ENCODE measurements at regions not wholly inside any gene's neighbourhood (a gene's known extent, or its start where the extent isn't known, plus 50 kb on each side); places are given as distances from the start of the nearest gene placed in this dataset.

DNA sequence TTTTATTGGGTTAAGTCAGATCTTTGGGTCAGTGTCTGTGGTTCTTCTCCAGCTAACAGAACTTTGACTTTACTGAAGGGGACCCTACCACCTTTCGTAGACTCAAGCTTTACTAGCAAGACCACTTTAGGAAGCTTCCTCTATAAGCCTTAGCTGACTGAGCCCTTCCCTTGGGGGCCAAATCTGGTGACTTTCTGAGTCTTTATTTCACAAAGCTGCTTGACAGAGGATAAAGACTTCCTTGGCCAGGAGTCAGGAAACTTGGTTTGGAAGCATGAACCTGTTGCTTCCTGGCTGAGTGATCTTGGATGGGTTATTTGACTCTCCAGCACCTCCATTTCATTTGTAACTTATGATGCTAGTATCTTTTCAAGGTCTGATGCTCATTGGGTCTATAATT is 466.7 kb downstream of the TYW1 start:
- no peak for TF ChIP-seq POLR2A (IDR thresholded peaks at IDR 0.05)
- TF ChIP-seq, protein P1, sequence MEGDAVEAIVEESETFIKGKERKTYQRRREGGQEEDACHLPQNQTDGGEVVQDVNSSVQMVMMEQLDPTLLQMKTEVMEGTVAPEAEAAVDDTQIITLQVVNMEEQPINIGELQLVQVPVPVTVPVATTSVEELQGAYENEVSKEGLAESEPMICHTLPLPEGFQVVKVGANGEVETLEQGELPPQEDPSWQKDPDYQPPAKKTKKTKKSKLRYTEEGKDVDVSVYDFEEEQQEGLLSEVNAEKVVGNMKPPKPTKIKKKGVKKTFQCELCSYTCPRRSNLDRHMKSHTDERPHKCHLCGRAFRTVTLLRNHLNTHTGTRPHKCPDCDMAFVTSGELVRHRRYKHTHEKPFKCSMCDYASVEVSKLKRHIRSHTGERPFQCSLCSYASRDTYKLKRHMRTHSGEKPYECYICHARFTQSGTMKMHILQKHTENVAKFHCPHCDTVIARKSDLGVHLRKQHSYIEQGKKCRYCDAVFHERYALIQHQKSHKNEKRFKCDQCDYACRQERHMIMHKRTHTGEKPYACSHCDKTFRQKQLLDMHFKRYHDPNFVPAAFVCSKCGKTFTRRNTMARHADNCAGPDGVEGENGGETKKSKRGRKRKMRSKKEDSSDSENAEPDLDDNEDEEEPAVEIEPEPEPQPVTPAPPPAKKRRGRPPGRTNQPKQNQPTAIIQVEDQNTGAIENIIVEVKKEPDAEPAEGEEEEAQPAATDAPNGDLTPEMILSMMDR (IDR thresholded peaks at IDR 0.05) = no peak
